GM12873 (cell line): ENCODE measurements at regions not wholly inside any gene's neighbourhood (a gene's known extent, or its start where the extent isn't known, plus 50 kb on each side); places are given as distances from the start of the nearest gene placed in this dataset.

Experiments
- TF ChIP-seq, protein P1 (sequence below): IDR thresholded peaks from 2 replicates; pipeline ENCODE4 v1.5.1; 2012; ENCODE audit warnings: low read depth, mild to moderate bottlenecking, moderate library complexity, low read length, control low read depth; ENCODE audit not compliant: insufficient read depth; ENCODE audit errors: missing control alignments

DNA sequence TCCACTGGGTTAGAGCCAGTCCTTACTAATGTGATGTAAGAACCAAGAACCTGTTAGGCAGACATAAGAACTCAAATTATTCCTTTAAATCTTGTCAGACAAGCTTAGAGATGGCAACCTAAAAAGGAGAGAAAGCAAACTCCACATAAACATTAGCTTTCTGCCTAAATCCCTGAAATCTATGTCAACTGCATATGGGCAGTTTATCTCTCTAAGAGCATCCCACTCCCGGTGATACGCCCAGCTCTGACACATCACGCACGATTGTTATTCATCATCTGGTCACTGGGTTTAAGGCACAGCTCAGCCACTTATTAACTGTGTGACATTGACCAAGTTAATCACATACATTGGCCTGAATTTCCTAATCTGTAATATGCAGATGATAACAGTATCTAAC is 323.7 kb downstream of the HHIPL2 start:
- TF ChIP-seq, protein P1, sequence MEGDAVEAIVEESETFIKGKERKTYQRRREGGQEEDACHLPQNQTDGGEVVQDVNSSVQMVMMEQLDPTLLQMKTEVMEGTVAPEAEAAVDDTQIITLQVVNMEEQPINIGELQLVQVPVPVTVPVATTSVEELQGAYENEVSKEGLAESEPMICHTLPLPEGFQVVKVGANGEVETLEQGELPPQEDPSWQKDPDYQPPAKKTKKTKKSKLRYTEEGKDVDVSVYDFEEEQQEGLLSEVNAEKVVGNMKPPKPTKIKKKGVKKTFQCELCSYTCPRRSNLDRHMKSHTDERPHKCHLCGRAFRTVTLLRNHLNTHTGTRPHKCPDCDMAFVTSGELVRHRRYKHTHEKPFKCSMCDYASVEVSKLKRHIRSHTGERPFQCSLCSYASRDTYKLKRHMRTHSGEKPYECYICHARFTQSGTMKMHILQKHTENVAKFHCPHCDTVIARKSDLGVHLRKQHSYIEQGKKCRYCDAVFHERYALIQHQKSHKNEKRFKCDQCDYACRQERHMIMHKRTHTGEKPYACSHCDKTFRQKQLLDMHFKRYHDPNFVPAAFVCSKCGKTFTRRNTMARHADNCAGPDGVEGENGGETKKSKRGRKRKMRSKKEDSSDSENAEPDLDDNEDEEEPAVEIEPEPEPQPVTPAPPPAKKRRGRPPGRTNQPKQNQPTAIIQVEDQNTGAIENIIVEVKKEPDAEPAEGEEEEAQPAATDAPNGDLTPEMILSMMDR: no peak

DNA sequence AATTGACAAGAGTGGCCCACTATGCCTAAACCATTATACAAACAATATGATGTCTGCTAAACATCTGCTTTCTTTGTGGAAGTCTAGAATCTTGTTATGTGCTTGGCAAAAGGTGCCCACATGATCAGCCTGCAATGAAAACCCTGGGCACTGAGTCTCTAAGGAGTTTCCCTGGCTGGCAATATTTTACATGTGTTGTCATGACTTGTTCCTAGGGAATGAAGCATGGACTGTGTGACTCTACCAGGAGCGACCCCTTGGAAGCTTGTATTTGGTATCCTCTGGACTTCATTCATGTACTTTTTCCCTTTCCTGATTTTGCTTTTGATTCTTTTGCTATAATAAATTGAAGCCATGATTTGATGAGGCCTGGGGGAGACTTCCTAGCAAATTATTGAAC is 324.9 kb downstream of the HHIPL2 start:
- TF ChIP-seq, protein P1: no peak

DNA sequence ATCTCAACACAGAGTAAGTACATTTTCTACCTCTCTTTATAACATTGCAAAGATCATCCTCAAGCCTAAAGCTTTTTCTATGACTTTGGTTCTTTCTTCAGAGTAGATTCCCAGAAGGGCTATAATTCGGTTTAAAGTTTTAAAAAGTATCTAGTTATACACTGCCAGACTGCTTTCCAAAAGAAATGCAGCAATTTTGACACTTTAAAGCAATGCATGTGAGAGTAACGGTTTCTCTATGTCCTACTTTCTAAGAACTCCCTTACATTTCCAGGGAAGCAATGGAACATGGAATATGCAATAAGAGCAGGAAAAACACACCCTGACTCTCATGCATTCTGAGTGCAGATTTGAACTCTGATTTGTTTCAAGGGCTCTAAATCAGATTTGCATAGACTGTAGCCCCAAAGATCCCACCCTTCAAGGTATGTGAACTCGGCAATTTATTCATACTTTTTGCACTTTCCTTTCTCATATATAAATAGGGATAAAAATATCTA is 331.6 kb downstream of the HHIPL2 start:
- TF ChIP-seq, protein P1: no peak

DNA sequence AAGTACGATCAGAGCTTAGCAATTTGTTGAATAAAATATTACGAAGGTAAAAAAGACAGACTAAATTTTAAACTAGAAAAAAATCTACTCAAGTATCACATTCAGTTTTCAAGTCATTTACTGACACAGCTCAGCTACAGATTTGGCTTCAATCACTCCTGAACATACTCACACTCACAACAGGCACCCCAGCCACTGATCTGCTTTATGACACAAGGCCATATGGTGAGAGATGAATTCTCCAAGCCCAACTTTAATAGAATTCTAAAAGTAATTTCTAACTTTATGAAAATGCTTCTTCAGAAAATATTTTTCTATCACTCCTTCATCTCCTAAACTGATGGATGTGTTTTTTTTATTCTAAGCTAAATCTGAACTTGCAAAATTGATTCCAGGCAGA is 337.1 kb downstream of the HHIPL2 start:
- TF ChIP-seq, protein P1: no peak

DNA sequence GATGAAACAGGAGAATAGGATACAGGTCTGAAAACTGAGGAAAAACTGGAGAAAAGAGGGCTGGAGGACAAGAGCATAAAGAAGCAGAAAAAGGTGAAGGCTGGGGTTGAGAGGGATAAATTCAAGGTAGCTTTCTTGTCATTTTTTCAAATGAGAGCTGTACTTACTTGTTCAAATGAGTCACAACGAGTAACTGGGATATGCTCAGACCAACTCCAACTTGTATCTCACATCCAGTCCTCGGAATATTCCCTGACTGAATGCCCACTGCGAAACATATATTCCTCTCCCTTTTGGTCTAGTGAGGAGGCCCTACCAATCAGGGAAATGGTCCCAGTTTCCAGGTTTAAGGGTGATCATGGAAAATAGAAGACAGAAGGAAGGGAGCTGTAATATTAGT is 343.4 kb downstream of the HHIPL2 start:
- TF ChIP-seq, protein P1: no peak

DNA sequence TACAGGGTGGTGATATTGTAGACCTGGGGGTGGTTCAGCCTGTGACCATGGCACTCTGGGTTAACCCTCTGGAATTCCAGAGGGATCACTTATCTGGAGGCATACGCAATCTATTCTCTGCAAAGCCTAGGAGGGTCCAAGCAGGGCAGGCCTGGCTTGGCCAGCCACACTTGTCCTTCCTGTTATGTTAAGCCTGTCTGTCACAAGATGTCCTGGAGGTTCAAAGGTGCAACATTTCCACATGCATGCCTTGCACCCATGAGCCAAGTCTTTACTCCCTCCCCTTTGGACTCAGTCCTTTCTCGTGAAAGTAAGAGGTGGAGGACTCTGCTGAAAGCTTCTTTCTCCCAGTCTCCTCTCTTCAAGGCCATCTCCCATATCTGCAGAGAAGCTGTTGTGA is 345.1 kb downstream of the HHIPL2 start:
- TF ChIP-seq, protein P1: no peak

DNA sequence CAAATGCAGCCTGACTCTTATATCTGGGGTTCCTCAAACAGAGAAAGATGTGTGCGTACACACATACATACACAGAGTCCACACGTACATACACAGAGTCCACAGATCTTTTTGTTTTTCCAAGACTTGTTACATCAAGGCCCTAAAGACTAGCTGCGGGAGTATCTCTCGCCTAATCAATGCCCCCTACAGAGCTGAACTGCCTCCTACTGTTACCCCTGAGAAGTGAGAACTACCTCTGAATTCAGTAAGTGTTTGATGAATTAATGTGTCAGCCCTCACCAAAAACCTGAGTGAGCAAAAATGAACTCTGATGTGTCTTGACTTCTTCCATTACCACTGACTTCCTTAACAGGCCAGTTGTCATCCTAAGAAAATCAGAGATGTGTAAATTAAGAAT is 351.2 kb downstream of the HHIPL2 start:
- TF ChIP-seq, protein P1: no peak
